GM19043 (cell line): ENCODE measurements at regions not wholly inside any gene's neighbourhood (a gene's known extent, or its start where the extent isn't known, plus 50 kb on each side); places are given as distances from the start of the nearest gene placed in this dataset.

Source experiments
- ATAC-seq: cut with Tn5 transposase; IDR thresholded peaks from one replicate; pipeline ENCODE4 v1.9.1; 2021; ENCODE audit warnings: low read depth; ENCODE audit not compliant: unreplicated experiment

GRCh38 chr21:35770101-35770945 is 290.0 kb downstream of the SETD4 start:
- no peak for ATAC-seq

GRCh38 chr21:35768187-35768586 is 292.1 kb downstream of the SETD4 start:
- ATAC-seq, result no peak

- ATAC-seq, result no peak
Observed at GRCh38 chr21:35764586-35764985, 295.7 kb downstream of the SETD4 start.

GRCh38 chr21:35764077-35764476 is 296.2 kb downstream of the SETD4 start:
- no peak for ATAC-seq

- ATAC-seq, result no peak
Observed at GRCh38 chr21:35754583-35754982, 305.7 kb downstream of the SETD4 start.

- no peak for ATAC-seq
Observed at GRCh38 chr21:35753308-35753707, 307.0 kb downstream of the SETD4 start.

GRCh38 chr21:35751171-35751570 is 309.2 kb downstream of the SETD4 start:
- no peak for ATAC-seq

GRCh38 chr21:35749904-35750303 is 310.4 kb downstream of the SETD4 start:
- ATAC-seq, result no peak

- no peak for ATAC-seq
Observed at GRCh38 chr21:35748678-35749314, 311.5 kb downstream of the SETD4 start.

- ATAC-seq, result no peak
Observed at GRCh38 chr21:35743571-35743970, 316.8 kb downstream of the SETD4 start.

- no peak for ATAC-seq
Observed at GRCh38 chr21:35738347-35738961, 321.9 kb downstream of the SETD4 start.

GRCh38 chr21:35737899-35738346 is 322.4 kb downstream of the SETD4 start:
- no peak for ATAC-seq

- no peak for ATAC-seq
Observed at GRCh38 chr21:35737449-35737848, 322.9 kb downstream of the SETD4 start.

GRCh38 chr21:35732788-35733187 is 327.5 kb downstream of the SETD4 start:
- no peak for ATAC-seq

GRCh38 chr21:35730325-35730724 is 330.0 kb downstream of the SETD4 start:
- ATAC-seq, result no peak

- no peak for ATAC-seq
Observed at GRCh38 chr21:35727830-35728229, 332.5 kb downstream of the SETD4 start.

- ATAC-seq, result no peak
Observed at GRCh38 chr21:35724156-35724555, 336.2 kb downstream of the SETD4 start.

GRCh38 chr21:35721701-35722100 is 338.6 kb downstream of the SETD4 start:
- ATAC-seq, result no peak

GRCh38 chr21:35720208-35720731 is 340.1 kb downstream of the SETD4 start:
- no peak for ATAC-seq

GRCh38 chr21:35719080-35719479 is 341.2 kb downstream of the SETD4 start:
- no peak for ATAC-seq

- no peak for ATAC-seq
Observed at GRCh38 chr21:35716876-35717565, 343.3 kb downstream of the SETD4 start.
